SK-N-SH treated with all-trans-retinoic acid at 6 μM for 48 hours (cell line): ENCODE measurements at regions not wholly inside any gene's neighbourhood (a gene's known extent, or its start where the extent isn't known, plus 50 kb on each side); places are given as distances from the start of the nearest gene placed in this dataset.

ENCODE experiments used
- ATAC-seq: fragments of 200-7000 bp; cut with Tn5 transposase; 3 replicates; pipeline ENCODE4 v1.9.1; 2020; ENCODE audit warnings: mild to moderate bottlenecking, moderate library complexity
- ARNTL ChIP-seq: fragments of 450-650 bp; formaldehyde crosslinking; IDR thresholded peaks from 2 replicates; pipeline ENCODE4 v1.5.0; 2020; ENCODE audit warnings: low read depth, mild to moderate bottlenecking, moderate library complexity, borderline replicate concordance
- BACH2 ChIP-seq: fragments of 250-450 bp; sonication (Bioruptor Pico); IDR thresholded peaks from 2 replicates; pipeline ENCODE4 v1.9.0; 2021; ENCODE audit warnings: mild to moderate bottlenecking, borderline replicate concordance
- CSDC2 ChIP-seq: fragments of 250-450 bp; sonication (Bioruptor Pico); IDR thresholded peaks from 2 replicates; pipeline ENCODE4 v1.5.0; 2020; ENCODE audit warnings: mild to moderate bottlenecking, moderate library complexity
- CSRNP3 ChIP-seq: fragments of 250-450 bp; sonication (Bioruptor Pico); IDR thresholded peaks from 2 replicates; pipeline ENCODE4 v1.5.1; 2021; ENCODE audit warnings: mild to moderate bottlenecking, moderate library complexity
- ESRRG ChIP-seq: fragments of 250-450 bp; sonication (Bioruptor Pico); IDR thresholded peaks from 2 replicates; pipeline ENCODE4 v1.6.1; 2021; ENCODE audit warnings: mild to moderate bottlenecking
- GLIS3 ChIP-seq: fragments of 250-450 bp; sonication (Bioruptor Pico); IDR thresholded peaks from 2 replicates; pipeline ENCODE4 v1.5.0; 2020; ENCODE audit warnings: mild to moderate bottlenecking, moderate library complexity
- ISL1 ChIP-seq: fragments of 250-450 bp; sonication (Bioruptor Pico); IDR thresholded peaks from 2 replicates; pipeline ENCODE4 v2.1.2; 2022; ENCODE audit warnings: mild to moderate bottlenecking, moderate library complexity
- OSR1 ChIP-seq: fragments of 250-450 bp; sonication (Bioruptor Pico); IDR thresholded peaks from 2 replicates; pipeline ENCODE4 v1.8.0; 2022; ENCODE audit warnings: moderate library complexity, mild to moderate bottlenecking, inconsistent platforms
- PATZ1 ChIP-seq: fragments of 250-450 bp; sonication (Bioruptor Pico); IDR thresholded peaks from 2 replicates; pipeline ENCODE4 v1.8.0; 2020; ENCODE audit warnings: mild to moderate bottlenecking, moderate library complexity, borderline replicate concordance
- PPARA ChIP-seq: fragments of 250-450 bp; sonication (Bioruptor Pico); IDR thresholded peaks from 2 replicates; pipeline ENCODE4 v1.5.0; 2020; ENCODE audit warnings: mild to moderate bottlenecking, borderline replicate concordance
- RARB ChIP-seq: fragments of 250-450 bp; sonication (Bioruptor Pico); IDR thresholded peaks from 2 replicates; pipeline ENCODE4 v1.8.0; 2021; ENCODE audit warnings: mild to moderate bottlenecking, moderate library complexity
- SNAI2 ChIP-seq: fragments of 250-450 bp; sonication (Bioruptor Pico); IDR thresholded peaks from 2 replicates; pipeline ENCODE4 v1.5.0; 2020; ENCODE audit warnings: mild to moderate bottlenecking, moderate library complexity
- TOX ChIP-seq: fragments of 250-450 bp; sonication (Bioruptor Pico); IDR thresholded peaks from 2 replicates; pipeline ENCODE4 v1.8.0; 2021; ENCODE audit warnings: mild to moderate bottlenecking, moderate library complexity, borderline replicate concordance
- TSHZ2 ChIP-seq: fragments of 250-450 bp; sonication (Bioruptor Pico); IDR thresholded peaks from 2 replicates; pipeline ENCODE4 v1.5.0; 2020; ENCODE audit warnings: mild to moderate bottlenecking, moderate library complexity
- ZC3H10 ChIP-seq: fragments of 250-450 bp; sonication (Bioruptor Pico); IDR thresholded peaks from 2 replicates; pipeline ENCODE4 v1.5.1; 2021; ENCODE audit warnings: mild to moderate bottlenecking, moderate library complexity
- ZFP3 ChIP-seq: fragments of 250-450 bp; sonication (Bioruptor Pico); IDR thresholded peaks from 2 replicates; pipeline ENCODE4 v1.5.0; 2020; ENCODE audit warnings: mild to moderate bottlenecking, moderate library complexity
- ZFP30 ChIP-seq: fragments of 450-650 bp; formaldehyde crosslinking; IDR thresholded peaks from 2 replicates; pipeline ENCODE4 v1.5.0; 2022; ENCODE audit warnings: mild to moderate bottlenecking, moderate library complexity
- ZNF565 ChIP-seq: fragments of 450-650 bp; formaldehyde crosslinking; conservative IDR thresholded peaks from 2 replicates; pipeline ENCODE4 v1.5.0; 2020; ENCODE audit warnings: low read depth, mild to moderate bottlenecking, moderate library complexity
- ZNF70 ChIP-seq: fragments of 450-650 bp; formaldehyde crosslinking; IDR thresholded peaks from 2 replicates; pipeline ENCODE4 v1.5.0; 2020; ENCODE audit warnings: mild to moderate bottlenecking, moderate library complexity
- ZNF8 ChIP-seq: fragments of 450-650 bp; formaldehyde crosslinking; IDR thresholded peaks from 2 replicates; pipeline ENCODE4 v1.5.0; 2020; ENCODE audit warnings: mild to moderate bottlenecking, moderate library complexity
- TF ChIP-seq, protein P1 (sequence below): fragments of 250-450 bp; sonication (Bioruptor Pico); IDR thresholded peaks from 2 replicates; pipeline ENCODE4 v1.5.1; 2020; ENCODE audit warnings: low read depth, mild to moderate bottlenecking, moderate library complexity
- TF ChIP-seq, protein P2 (sequence below): fragments of 250-450 bp; sonication (Bioruptor Pico); IDR thresholded peaks from 2 replicates; pipeline ENCODE4 v1.8.0; 2021; ENCODE audit warnings: low read depth, mild to moderate bottlenecking, moderate library complexity, borderline replicate concordance

GRCh38 chr5:126020770-126021169 is 402.4 kb upstream of the GRAMD2B start (continued):
- TF ChIP-seq, protein P1, sequence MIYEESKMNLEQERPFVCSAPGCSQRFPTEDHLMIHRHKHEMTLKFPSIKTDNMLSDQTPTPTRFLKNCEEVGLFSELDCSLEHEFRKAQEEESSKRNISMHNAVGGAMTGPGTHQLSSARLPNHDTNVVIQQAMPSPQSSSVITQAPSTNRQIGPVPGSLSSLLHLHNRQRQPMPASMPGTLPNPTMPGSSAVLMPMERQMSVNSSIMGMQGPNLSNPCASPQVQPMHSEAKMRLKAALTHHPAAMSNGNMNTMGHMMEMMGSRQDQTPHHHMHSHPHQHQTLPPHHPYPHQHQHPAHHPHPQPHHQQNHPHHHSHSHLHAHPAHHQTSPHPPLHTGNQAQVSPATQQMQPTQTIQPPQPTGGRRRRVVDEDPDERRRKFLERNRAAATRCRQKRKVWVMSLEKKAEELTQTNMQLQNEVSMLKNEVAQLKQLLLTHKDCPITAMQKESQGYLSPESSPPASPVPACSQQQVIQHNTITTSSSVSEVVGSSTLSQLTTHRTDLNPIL (CRISPR knock-in tag) = no peak
- TF ChIP-seq ISL1 = no peak
- no peak for TF ChIP-seq TOX (CRISPR knock-in tag)
- TF ChIP-seq ZNF565 (CRISPR knock-in tag) = no peak
- TF ChIP-seq ZFP30 (CRISPR knock-in tag) = no peak
- no peak for TF ChIP-seq ESRRG
- TF ChIP-seq, protein P2, sequence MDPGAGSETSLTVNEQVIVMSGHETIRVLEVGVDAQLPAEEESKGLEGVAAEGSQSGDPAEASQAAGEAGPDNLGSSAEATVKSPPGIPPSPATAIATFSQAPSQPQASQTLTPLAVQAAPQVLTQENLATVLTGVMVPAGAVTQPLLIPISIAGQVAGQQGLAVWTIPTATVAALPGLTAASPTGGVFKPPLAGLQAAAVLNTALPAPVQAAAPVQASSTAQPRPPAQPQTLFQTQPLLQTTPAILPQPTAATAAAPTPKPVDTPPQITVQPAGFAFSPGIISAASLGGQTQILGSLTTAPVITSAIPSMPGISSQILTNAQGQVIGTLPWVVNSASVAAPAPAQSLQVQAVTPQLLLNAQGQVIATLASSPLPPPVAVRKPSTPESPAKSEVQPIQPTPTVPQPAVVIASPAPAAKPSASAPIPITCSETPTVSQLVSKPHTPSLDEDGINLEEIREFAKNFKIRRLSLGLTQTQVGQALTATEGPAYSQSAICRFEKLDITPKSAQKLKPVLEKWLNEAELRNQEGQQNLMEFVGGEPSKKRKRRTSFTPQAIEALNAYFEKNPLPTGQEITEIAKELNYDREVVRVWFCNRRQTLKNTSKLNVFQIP (CRISPR knock-in tag) = no peak

- TF ChIP-seq OSR1 (CRISPR knock-in tag) = no peak
- TF ChIP-seq CSRNP3 (CRISPR knock-in tag) = no peak
- no peak for TF ChIP-seq CSDC2 (CRISPR knock-in tag)
- TF ChIP-seq, protein P1 (CRISPR knock-in tag) = no peak
- TF ChIP-seq SNAI2 (CRISPR knock-in tag) = no peak
- TF ChIP-seq PPARA = no peak
- no peak for TF ChIP-seq TOX (CRISPR knock-in tag)
- TF ChIP-seq BACH2 (CRISPR knock-in tag) = no peak
- TF ChIP-seq GLIS3 = no peak
- no peak for TF ChIP-seq ISL1
- no peak for TF ChIP-seq ZFP30 (CRISPR knock-in tag)
- no peak for TF ChIP-seq RARB
- no peak for TF ChIP-seq ZNF70
- no peak for TF ChIP-seq ZNF8 (CRISPR knock-in tag)
- TF ChIP-seq ESRRG = no peak
- TF ChIP-seq ZFP3 (CRISPR knock-in tag) = no peak
- no peak for TF ChIP-seq ZNF565 (CRISPR knock-in tag)
- TF ChIP-seq, protein P2 (CRISPR knock-in tag) = no peak
- ATAC-seq = no peak
Observed at GRCh38 chr5:126023994-126024441, 399.2 kb upstream of the GRAMD2B start.

DNA sequence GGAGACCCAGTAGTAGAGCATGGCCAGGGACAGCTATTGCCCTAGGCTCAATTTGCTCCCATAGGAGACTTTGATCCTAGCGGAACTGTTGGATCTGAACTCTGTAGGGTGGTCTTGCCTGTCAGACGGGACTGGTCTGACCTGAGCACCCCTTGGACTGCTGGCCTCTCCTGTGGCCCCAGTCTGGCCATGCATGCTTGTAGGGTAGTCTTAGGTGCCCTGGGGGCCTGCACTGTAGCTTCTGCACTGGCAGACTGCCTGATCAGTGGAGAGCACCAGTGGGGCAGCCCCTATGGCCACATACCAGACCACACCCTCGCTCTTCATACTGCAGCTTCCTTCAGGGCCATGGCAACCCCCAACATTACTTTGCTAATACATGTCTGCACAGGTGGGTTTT is 396.1 kb upstream of the GRAMD2B start:
- ATAC-seq = no peak
- no peak for TF ChIP-seq PPARA
- TF ChIP-seq ZC3H10 = no peak
- TF ChIP-seq ZNF565 (CRISPR knock-in tag) = no peak
- TF ChIP-seq CSRNP3 (CRISPR knock-in tag) = no peak
- TF ChIP-seq ARNTL (CRISPR knock-in tag) = no peak
- TF ChIP-seq OSR1 (CRISPR knock-in tag) = no peak
- no peak for TF ChIP-seq TSHZ2
- TF ChIP-seq ZFP30 (CRISPR knock-in tag) = no peak
- no peak for TF ChIP-seq GLIS3
- no peak for TF ChIP-seq RARB
- TF ChIP-seq ZNF70 = no peak
- TF ChIP-seq PATZ1 (CRISPR knock-in tag) = no peak
- TF ChIP-seq, protein P1 (CRISPR knock-in tag) = no peak
- TF ChIP-seq CSDC2 (CRISPR knock-in tag) = no peak
- no peak for TF ChIP-seq ZNF8 (CRISPR knock-in tag)
